ENCODE measurements at regions not wholly inside any gene's neighbourhood (a gene's known extent, or its start where the extent isn't known, plus 50 kb on each side); places are given as distances from the start of the nearest gene placed in this dataset.

- TF ChIP-seq MAX (IDR thresholded peaks at IDR 0.05; ENCODE audit: low read depth) (no peak), USF2 (IDR thresholded peaks at IDR 0.05; ENCODE audit: borderline replicate concordance, low read depth, low read length) (no peak), CTCF (IDR thresholded peaks at IDR 0.05) (no peak), POLR2AphosphoS5 (IDR thresholded peaks at IDR 0.05; ENCODE audit: low read depth, low read length) (no peak), GATA2 (CRISPR knock-in tag; IDR thresholded peaks at IDR 0.05) (no peak), PBX3 (IDR thresholded peaks at IDR 0.05) (no peak), EP300 (IDR thresholded peaks at IDR 0.05; ENCODE audit: borderline replicate concordance in 1 of 2, low read depth in 1 of 2, low read length in 1 of 2) (no peak), EZH2phosphoT487 (IDR thresholded peaks at IDR 0.05; ENCODE audit: borderline replicate concordance, low read depth) (no peak), RCOR1 (IDR thresholded peaks at IDR 0.05; ENCODE audit: low read length) (no peak), NFIC (IDR thresholded peaks at IDR 0.05; ENCODE audit: borderline replicate concordance) (no peak), RAD21 (IDR thresholded peaks at IDR 0.05; ENCODE audit: low read length) (no peak), FOSL2 (IDR thresholded peaks at IDR 0.05; ENCODE audit: borderline replicate concordance, low read depth) (no peak)
Measured at GRCh38 chr15:38646716-38647115, 82.1 kb upstream of the RASGRP1 start.

All from SK-N-SH (cell line).